Ovary (tissue), 7 donors: ENCODE measurements at regions not wholly inside any gene's neighbourhood (a gene's known extent, or its start where the extent isn't known, plus 50 kb on each side); places are given as distances from the start of the nearest gene placed in this dataset.
"Not testable (repeated sequence)": the region's sequence is repeated elsewhere in the genome, so short reads cannot be mapped to it uniquely, and the experiment has no call there.

Source experiments
- DNase-seq, 5 donors: peaks; one replicate each; pipeline ENCODE4 v3.0.0-alpha.2; 2019 to 2020
- H3K27ac ChIP-seq, 2 donors: fragments of 200-600 bp; one replicate each; pipeline versions ENCODE4 v1.5.1 to v1.8.0; 2019 to 2022
- H3K27me3 ChIP-seq: fragments of 200-600 bp; one replicate; pipeline ENCODE4 v1.8.0; 2022
- H3K36me3 ChIP-seq: fragments of 200-600 bp; sonication (generic); one replicate; pipeline ENCODE4 v1.5.1; 2019
- H3K4me1 ChIP-seq: one replicate; pipeline ENCODE4 v1.8.1; 2013; ENCODE audit warnings: mild to moderate bottlenecking, moderate library complexity; ENCODE audit not compliant: insufficient read depth
- H3K4me3 ChIP-seq: fragments of 200-600 bp; sonication (generic); one replicate; pipeline ENCODE4 v1.5.1; 2017
- H3K9me3 ChIP-seq, 2 donors: fragments of 200-600 bp in 1 of 2; sonication (generic) in 1 of 2; one replicate each; pipeline versions ENCODE4 v1.5.1 to v1.8.1; 2013 to 2019; ENCODE audit warnings: mild to moderate bottlenecking in 1 of 2, moderate library complexity in 1 of 2
- EP300 ChIP-seq: sonication (generic); formaldehyde crosslinking; IDR thresholded peaks from one replicate; pipeline ENCODE4 v1.6.1; 2017; ENCODE audit warnings: antibody characterized with exemption
- POLR2A ChIP-seq: fragments of 450-650 bp; IDR thresholded peaks from one replicate; pipeline ENCODE4 v1.6.1; 2017; ENCODE audit warnings: antibody characterized with exemption, mild to moderate bottlenecking, moderate library complexity
- WGBS, 3 donors: extraction: QIAGEN DNeasy Blood & Tissue Kit in 1 of 3; methylation state at CpG; one replicate each; pipeline versions ENCODE4 v1.1.5 to v1.1.7; 2013 to 2017; 5-methylcytosine and 5-hydroxymethylcytosine counted together
- intact Hi-C, 4 donors: fragments of 100-400 bp; cut with DNase I; formaldehyde crosslinking; loops; one replicate each; pipeline versions ENCODE4 v1.11.0 to v1.15.1; 2022 to 2023
- TF ChIP-seq, protein P1 (sequence below), 3 donors: fragments of 450-650 bp in 2 of 3; fragments of 200-600 bp in 1 of 3; IDR thresholded peaks; one replicate each; pipeline versions ENCODE4 v1.5.1 to v1.8.0; 2016 to 2022; ENCODE audit warnings: antibody characterized with exemption in 3 of 3, mild to moderate bottlenecking in 1 of 3
- donor health status: DM: no; HTN: no; CAD: no; lungs with moderate emphysema.
- donor health status: DM: no; HTN: no; CAD: no.
- donor health status: Bipolar disorder and iron deficiency.
- donor health status: DM: no; HTN: no; CAD: no.
- donor health status: DM: yes; HTN: yes; CAD: no.

GRCh38 chr14:106808907-106809306 lies 1282.5 kb downstream of the TMEM121 start:
- Histone ChIP-seq H3K9me3 (no peaks in the 10 kb centered on the region), H3K27ac (no peak overlapping the region), H3K27me3 (no peaks in the 10 kb centered on the region), H3K36me3 (no peaks in the 10 kb centered on the region), H3K4me3 (no peak overlapping the region), H3K4me1 (no peaks in the 10 kb centered on the region)
- TF ChIP-seq EP300 (no peak), POLR2A (no peak)
- TF ChIP-seq, protein P1, sequence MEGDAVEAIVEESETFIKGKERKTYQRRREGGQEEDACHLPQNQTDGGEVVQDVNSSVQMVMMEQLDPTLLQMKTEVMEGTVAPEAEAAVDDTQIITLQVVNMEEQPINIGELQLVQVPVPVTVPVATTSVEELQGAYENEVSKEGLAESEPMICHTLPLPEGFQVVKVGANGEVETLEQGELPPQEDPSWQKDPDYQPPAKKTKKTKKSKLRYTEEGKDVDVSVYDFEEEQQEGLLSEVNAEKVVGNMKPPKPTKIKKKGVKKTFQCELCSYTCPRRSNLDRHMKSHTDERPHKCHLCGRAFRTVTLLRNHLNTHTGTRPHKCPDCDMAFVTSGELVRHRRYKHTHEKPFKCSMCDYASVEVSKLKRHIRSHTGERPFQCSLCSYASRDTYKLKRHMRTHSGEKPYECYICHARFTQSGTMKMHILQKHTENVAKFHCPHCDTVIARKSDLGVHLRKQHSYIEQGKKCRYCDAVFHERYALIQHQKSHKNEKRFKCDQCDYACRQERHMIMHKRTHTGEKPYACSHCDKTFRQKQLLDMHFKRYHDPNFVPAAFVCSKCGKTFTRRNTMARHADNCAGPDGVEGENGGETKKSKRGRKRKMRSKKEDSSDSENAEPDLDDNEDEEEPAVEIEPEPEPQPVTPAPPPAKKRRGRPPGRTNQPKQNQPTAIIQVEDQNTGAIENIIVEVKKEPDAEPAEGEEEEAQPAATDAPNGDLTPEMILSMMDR (IDR thresholded peaks at IDR 0.05), result no peak
- WGBS, 3 donors, result 78 to 79% (median 78%) methylated on average over 2 of the region's 2 CpGs
- DNase-seq, result no peak
- intact Hi-C loops, result no loop called here

DNA sequence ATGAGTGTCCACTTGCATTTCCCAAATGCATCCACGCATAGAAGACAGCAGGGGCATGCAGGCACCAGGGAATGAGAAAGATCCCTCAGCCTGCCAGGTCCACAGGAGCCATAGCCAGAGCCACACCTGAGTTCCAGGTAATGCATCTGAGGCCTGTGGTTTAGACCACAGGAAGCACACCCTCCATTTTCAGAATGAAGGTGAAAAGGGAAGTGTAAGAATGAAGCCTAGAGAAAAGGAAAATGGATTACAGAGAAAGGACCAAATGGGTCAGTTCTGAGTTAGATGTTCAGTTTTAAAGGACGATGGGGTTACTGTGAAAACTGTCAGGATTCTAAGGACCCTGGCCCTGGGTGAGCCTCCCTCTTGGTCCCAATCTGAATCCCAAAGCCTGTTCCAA lies 1283.2 kb downstream of the TMEM121 start:
- DNase-seq, result no peak
- intact Hi-C loops, result no loop called here
- Histone ChIP-seq H3K27ac (no peak overlapping the region), H3K4me3 (no peak overlapping the region), H3K4me1 (no peaks in the 10 kb centered on the region), H3K9me3 (no peaks in the 10 kb centered on the region), H3K27me3 (no peaks in the 10 kb centered on the region), H3K36me3 (no peaks in the 10 kb centered on the region)
- WGBS, 3 donors, result 79 to 85% (median 85%) methylated on average over 2 of the region's 2 CpGs
- TF ChIP-seq, protein P1 (IDR thresholded peaks at IDR 0.05), result no peak
- TF ChIP-seq EP300, result no peak

GRCh38 chr14:106810168-106810567 lies 1283.8 kb downstream of the TMEM121 start:
- not testable (repeated sequence) for DNase-seq, H3K4me3 ChIP-seq
- WGBS, 3 donors, result 72 to 80% (median 75%) methylated on average over 13 of the region's 13 CpGs

DNA sequence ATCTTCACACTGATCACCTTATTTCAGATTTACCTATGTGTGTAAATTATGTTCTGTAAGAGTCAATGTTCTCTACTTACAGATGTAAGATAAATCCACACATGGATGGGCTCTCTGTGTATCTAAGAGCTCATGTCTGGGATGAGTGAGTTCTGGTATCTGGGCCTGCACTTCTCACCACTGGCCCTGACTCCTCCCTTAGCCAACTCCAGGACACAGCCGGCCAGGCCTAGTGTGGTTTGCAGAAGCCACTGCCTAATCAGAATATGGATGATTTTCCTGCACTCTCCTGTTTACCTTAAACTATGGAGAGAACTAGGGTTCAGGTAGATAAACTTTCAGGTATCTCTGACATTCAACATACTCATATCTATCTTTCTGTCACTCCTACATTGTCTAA lies 1284.8 kb downstream of the TMEM121 start:
- WGBS, 3 donors, result 63 to 81% (median 81%) methylated on average over 1 of the region's 1 CpG
- no peak overlapping the region for H3K4me3 ChIP-seq
- intact Hi-C loops, result no loop called here
- H3K27ac ChIP-seq, result no peak overlapping the region
- H3K9me3 ChIP-seq, result no peaks in the 10 kb centered on the region
- no peaks in the 10 kb centered on the region for H3K36me3 ChIP-seq
- H3K27me3 ChIP-seq, result no peaks in the 10 kb centered on the region
- no peak for DNase-seq
- no peaks in the 10 kb centered on the region for H3K4me1 ChIP-seq
- TF ChIP-seq EP300, result no peak
- TF ChIP-seq, protein P1 (IDR thresholded peaks at IDR 0.05), result no peak
- no peak for TF ChIP-seq POLR2A

More at GRCh38 chr14:106810168-106810567, 1283.8 kb downstream of the TMEM121 start:
- H3K27me3 ChIP-seq, H3K36me3 ChIP-seq, H3K27ac ChIP-seq, H3K4me1 ChIP-seq, intact Hi-C loops, H3K9me3 ChIP-seq: not testable (repeated sequence)

GRCh38 chr14:106812788-106813476 lies 1286.5 kb downstream of the TMEM121 start:
- intact Hi-C loops, result no loop called here
- TF ChIP-seq, protein P1 (IDR thresholded peaks at IDR 0.05), result no peak
- TF ChIP-seq EP300 (no peak), POLR2A (no peak)
- H3K4me3 ChIP-seq, result no peak overlapping the region
- 85 to 88% (median 86%) methylated on average over 33 to 37 of the region's 37 CpGs for WGBS, 3 donors
- DNase-seq, result no peak
- H3K4me1 ChIP-seq, result no peaks in the 10 kb centered on the region
- H3K9me3 ChIP-seq, result no peaks in the 10 kb centered on the region
- H3K27ac ChIP-seq, result no peak overlapping the region
- no peaks in the 10 kb centered on the region for H3K27me3 ChIP-seq
- no peaks in the 10 kb centered on the region for H3K36me3 ChIP-seq
